ENCODE measurements at regions not wholly inside any gene's neighbourhood (a gene's known extent, or its start where the extent isn't known, plus 50 kb on each side); places are given as distances from the start of the nearest gene placed in this dataset.

- H3K9me1 ChIP-seq (ENCODE audit: control insufficient read depth, extremely low read depth, insufficient read depth, low read length), result no peaks in the 10 kb centered on the region
- H3K36me3 ChIP-seq (ENCODE audit: control insufficient read depth in 2 of 2, extremely low read depth in 1 of 2, insufficient read depth in 2 of 2, low read length in 2 of 2), result no peaks in the 10 kb centered on the region
- no peak overlapping the region for H2AFZ ChIP-seq (ENCODE audit: control insufficient read depth, low read length)
- TF ChIP-seq EZH2 (IDR thresholded peaks at IDR 0.05; ENCODE audit: low read length) (no peak), CTCF (optimal IDR thresholded peaks at IDR 0.05 in 1 of 3, IDR thresholded peaks at IDR 0.05 in 1 of 3, conservative IDR thresholded peaks at IDR 0.05 in 1 of 3; ENCODE audit: extremely low read depth in 1 of 3, insufficient read depth in 2 of 3, low read length in 3 of 3) (no peak)
- H3K4me2 ChIP-seq (ENCODE audit: control insufficient read depth, extremely low read depth, insufficient read depth, low read depth, low read length), result no peak overlapping the region
- H3K9me3 ChIP-seq (ENCODE audit: control insufficient read depth, low read depth, low read length), result no peaks in the 10 kb centered on the region
- no peaks in the 10 kb centered on the region for H4K20me1 ChIP-seq (ENCODE audit: control insufficient read depth, extremely low read depth, insufficient read depth, low read length)
- dilution Hi-C loops (cut with MboI; ENCODE audit: extremely low pct_ligation_motif_present, low sequenced_read_pairs), result no loop called here
- no peak for FAIRE-seq
- H3K9ac ChIP-seq (ENCODE audit: control insufficient read depth, extremely low read depth, insufficient read depth, low read length), result no peak overlapping the region
- no peak overlapping the region for H3K4me3 ChIP-seq (ENCODE audit: control insufficient read depth in 2 of 3, extremely low read depth in 1 of 3, insufficient read depth in 2 of 3, low read depth in 1 of 3, low read length in 3 of 3)
- H3K4me1 ChIP-seq (ENCODE audit: control insufficient read depth, extremely low read depth, insufficient read depth, low read length), result no peaks in the 10 kb centered on the region
- DNase-seq (ENCODE audit: low read depth, low spot score), result no peak
- H3K79me2 ChIP-seq (ENCODE audit: control insufficient read depth, insufficient read depth, low read length), result no peaks in the 10 kb centered on the region
- H3K27ac ChIP-seq (ENCODE audit: control insufficient read depth, insufficient read depth, low read length), result no peak overlapping the region
- no peaks in the 10 kb centered on the region for H3K27me3 ChIP-seq (ENCODE audit: control insufficient read depth, extremely low read depth, insufficient read depth, low read length)
These were observed 444.7 kb downstream of the PLK2 start for GRCh38 chr5:58015175-58015574.

GRCh38 chr5:58013542-58014258, 446.2 kb downstream of the PLK2 start:
- Histone ChIP-seq H3K9me1 (ENCODE audit: control insufficient read depth, extremely low read depth, insufficient read depth, low read length) (no peaks in the 10 kb centered on the region), H3K9ac (ENCODE audit: control insufficient read depth, extremely low read depth, insufficient read depth, low read length) (no peak overlapping the region), H3K27me3 (ENCODE audit: control insufficient read depth, extremely low read depth, insufficient read depth, low read length) (no peaks in the 10 kb centered on the region), H2AFZ (ENCODE audit: control insufficient read depth, low read length) (no peak overlapping the region), H3K9me3 (ENCODE audit: control insufficient read depth, low read depth, low read length) (no peaks in the 10 kb centered on the region), H3K27ac (ENCODE audit: control insufficient read depth, insufficient read depth, low read length) (no peak overlapping the region), H3K79me2 (ENCODE audit: control insufficient read depth, insufficient read depth, low read length) (no peaks in the 10 kb centered on the region), H3K4me2 (ENCODE audit: control insufficient read depth, extremely low read depth, insufficient read depth, low read depth, low read length) (no peak overlapping the region), H4K20me1 (ENCODE audit: control insufficient read depth, extremely low read depth, insufficient read depth, low read length) (no peaks in the 10 kb centered on the region), H3K36me3 (ENCODE audit: control insufficient read depth in 2 of 2, extremely low read depth in 1 of 2, insufficient read depth in 2 of 2, low read length in 2 of 2) (no peaks in the 10 kb centered on the region), H3K4me3 (ENCODE audit: control insufficient read depth in 2 of 3, extremely low read depth in 1 of 3, insufficient read depth in 2 of 3, low read depth in 1 of 3, low read length in 3 of 3) (no peak overlapping the region), H3K4me1 (ENCODE audit: control insufficient read depth, extremely low read depth, insufficient read depth, low read length) (no peaks in the 10 kb centered on the region)
- no peak for DNase-seq (ENCODE audit: low read depth, low spot score)
- FAIRE-seq, result no peak
- TF ChIP-seq EZH2 (IDR thresholded peaks at IDR 0.05; ENCODE audit: low read length) (no peak), CTCF (optimal IDR thresholded peaks at IDR 0.05 in 1 of 3, IDR thresholded peaks at IDR 0.05 in 1 of 3, conservative IDR thresholded peaks at IDR 0.05 in 1 of 3; ENCODE audit: extremely low read depth in 1 of 3, insufficient read depth in 2 of 3, low read length in 3 of 3) (no peak)
- dilution Hi-C loops (cut with MboI; ENCODE audit: extremely low pct_ligation_motif_present, low sequenced_read_pairs), result no loop called here
